ENCODE measurements at regions not wholly inside any gene's neighbourhood (a gene's known extent, or its start where the extent isn't known, plus 50 kb on each side); places are given as distances from the start of the nearest gene placed in this dataset.

GRCh38 chr5:125510651-125511050 lies 764.2 kb upstream of the ZNF608 start:
- no peak overlapping the region for H3K4me3 ChIP-seq (ENCODE audit: low read depth, low read length)

DNA sequence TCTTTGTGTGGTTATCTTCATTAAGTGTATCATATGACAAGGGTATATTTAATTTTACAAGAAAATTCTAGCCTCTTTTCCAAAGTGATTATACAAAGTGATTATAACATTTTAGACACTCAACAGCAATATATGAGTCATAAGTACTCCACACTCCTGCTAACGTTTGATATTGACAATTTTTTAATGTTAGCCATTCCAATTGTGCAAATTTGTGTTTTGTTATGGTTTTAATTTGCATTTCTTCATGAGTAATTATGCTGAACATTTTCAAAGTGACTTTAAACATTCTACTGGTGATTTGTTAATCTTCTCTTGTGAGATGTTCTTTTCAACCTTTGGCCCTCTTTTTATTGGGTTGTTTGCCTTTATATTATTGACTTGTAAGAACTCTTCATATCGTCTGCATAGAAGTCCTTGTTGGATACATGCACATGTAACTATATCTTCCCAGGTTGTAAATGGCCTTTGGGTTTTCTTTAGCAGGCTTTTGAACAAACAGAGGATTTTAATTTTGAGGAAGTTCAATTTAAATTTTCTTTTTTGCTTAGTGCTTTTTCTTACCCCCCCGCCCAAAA lies 771.6 kb upstream of the ZNF608 start:
- no peak overlapping the region for H3K4me3 ChIP-seq (ENCODE audit: low read depth, low read length)

GRCh38 chr5:125521289-125521688 lies 774.9 kb upstream of the ZNF608 start:
- H3K4me3 ChIP-seq (ENCODE audit: low read depth, low read length) = no peak overlapping the region

GRCh38 chr5:125525356-125525755 lies 778.9 kb upstream of the ZNF608 start:
- H3K4me3 ChIP-seq (ENCODE audit: low read depth, low read length) = no peak overlapping the region

DNA sequence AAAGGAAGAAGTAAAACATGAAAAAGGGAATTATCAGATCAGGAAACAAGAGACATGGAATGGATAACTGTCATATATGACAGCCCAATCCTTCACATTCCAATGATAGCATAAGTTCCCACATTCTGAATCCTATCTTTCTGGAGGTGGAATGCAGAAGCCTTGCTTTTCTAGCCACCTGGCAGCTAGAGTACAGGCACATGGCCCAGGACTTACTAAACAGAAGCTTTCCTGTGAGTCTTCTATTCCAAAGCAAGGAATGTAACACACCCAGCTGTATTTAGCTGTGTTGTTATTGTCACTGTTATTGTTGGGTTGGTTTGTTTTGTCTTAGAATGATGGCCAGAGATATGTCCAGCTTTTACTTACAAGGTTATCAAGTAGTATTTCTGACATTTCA lies 780.5 kb upstream of the ZNF608 start:
- H3K4me3 ChIP-seq (ENCODE audit: low read depth, low read length) = no peak overlapping the region

DNA sequence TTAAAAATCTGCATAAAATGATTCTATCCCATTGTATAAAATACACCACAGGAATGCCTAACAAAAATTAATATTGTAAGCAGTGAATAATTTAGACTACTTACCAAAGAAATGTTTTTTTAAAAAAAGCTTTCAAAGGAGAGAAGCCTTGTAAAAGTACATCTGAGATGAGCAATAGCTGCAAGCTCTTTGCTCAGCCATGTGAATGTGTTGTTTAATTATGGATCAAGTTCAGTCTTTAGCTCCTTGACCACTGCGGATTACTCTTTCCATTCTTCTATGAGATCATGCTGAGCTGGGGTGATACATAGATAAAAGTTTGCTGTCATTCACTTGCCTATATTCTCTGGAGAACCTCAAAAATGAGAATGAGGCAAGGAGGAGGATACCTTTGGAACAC lies 782.4 kb upstream of the ZNF608 start:
- no peak overlapping the region for H3K4me3 ChIP-seq (ENCODE audit: low read depth, low read length)

DNA sequence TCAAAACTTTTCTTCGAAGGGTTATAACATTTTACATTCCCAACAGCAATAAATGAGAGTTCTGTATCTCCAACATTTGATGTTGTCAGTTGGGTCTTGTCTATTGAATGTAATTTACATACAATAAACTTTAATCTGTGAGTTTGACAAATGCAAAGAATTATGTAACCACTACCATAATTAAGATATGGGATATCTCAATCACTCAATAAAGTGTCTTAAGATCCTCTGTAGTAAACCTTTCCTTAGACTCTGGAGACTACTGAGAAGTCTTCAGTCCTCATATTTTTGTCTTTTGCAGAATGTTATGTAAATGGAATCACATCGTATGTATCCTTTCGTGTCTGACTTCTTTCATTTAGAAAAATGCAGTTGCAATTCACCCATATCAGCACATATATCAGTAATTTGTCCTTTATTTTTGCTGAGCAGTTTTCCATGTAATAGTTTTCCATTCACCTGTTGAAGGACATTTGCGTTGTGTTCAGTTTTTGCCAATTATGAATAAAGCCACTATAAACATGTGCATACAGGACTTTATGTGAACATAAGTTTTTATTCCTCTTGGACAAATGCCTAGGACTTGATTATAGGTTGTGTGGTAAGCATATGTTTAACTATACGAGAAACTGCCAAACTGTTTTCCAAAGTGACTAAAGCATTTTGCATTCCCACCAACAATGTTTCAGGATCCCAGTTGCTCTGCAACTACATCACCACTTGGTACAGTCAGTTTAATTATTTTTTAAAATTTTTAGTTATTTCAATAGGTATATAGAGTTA lies 784.6 kb upstream of the ZNF608 start:
- H3K4me3 ChIP-seq (ENCODE audit: low read depth, low read length) = no peak overlapping the region

GRCh38 chr5:125536095-125536494 lies 789.7 kb upstream of the ZNF608 start:
- no peak overlapping the region for H3K4me3 ChIP-seq (ENCODE audit: low read depth, low read length)

- no peak overlapping the region for H3K4me3 ChIP-seq (ENCODE audit: low read depth, low read length)
Measured at GRCh38 chr5:125536582-125536981, 790.1 kb upstream of the ZNF608 start.

GRCh38 chr5:125537661-125538060 lies 791.2 kb upstream of the ZNF608 start:
- H3K4me3 ChIP-seq (ENCODE audit: low read depth, low read length) = no peak overlapping the region

- H3K4me3 ChIP-seq (ENCODE audit: low read depth, low read length) = no peak overlapping the region
Measured at GRCh38 chr5:125538469-125538868, 792.0 kb upstream of the ZNF608 start.

DNA sequence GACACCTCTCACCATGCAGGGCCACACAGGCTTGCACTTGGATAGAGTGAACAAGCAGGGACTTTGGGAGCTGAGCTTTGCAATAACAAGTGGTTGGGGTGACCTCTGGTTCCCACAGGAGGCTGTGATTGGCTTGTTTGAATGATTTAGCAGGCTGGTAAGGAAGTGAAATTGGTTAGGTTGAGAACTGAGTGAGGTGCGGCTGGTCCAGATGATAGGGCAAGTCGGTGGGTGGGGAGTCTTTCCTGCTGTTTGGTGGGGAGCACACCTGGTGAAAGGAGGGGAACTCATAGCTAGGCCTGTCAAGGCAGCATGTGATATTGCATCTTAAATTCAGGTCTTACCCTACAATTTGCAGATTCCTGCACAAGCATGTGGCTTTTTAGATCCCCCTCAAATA lies 794.6 kb upstream of the ZNF608 start:
- no peak overlapping the region for H3K4me3 ChIP-seq (ENCODE audit: low read depth, low read length)

DNA sequence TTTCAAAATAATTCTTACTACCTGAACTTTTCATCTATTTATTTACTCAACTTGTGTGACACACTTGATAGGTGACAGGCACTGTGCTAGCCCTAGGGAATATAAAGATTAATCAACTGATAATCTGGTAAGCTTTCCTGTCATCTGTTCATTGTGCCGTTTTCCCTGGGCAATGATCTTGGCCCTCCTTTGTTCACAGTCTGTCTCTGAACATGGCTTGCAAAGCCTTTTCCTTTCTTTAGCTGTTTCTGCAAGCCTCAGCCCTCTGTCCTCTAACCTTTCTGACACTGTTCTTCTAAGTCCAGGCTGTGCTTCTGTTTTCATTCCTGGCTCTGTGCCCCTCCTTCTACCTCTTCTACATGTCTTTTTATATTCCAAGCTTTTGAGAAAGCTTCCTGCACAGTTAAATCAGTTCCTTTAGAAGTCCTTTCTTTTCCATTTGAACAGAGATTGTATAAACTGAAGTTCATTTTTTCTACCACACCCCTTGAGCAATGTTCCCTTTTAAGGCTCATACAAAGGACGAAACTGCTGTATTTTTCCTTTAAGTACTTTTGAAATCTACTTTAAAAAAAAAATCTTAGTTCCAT lies 803.0 kb upstream of the ZNF608 start:
- no peak overlapping the region for H3K4me3 ChIP-seq (ENCODE audit: low read depth, low read length)

- H3K4me3 ChIP-seq (ENCODE audit: low read depth, low read length) = no peak overlapping the region
Measured at GRCh38 chr5:125550274-125550673, 803.8 kb upstream of the ZNF608 start.

- no peak overlapping the region for H3K4me3 ChIP-seq (ENCODE audit: low read depth, low read length)
Measured at GRCh38 chr5:125551246-125551645, 804.8 kb upstream of the ZNF608 start.

GRCh38 chr5:125551797-125552196 lies 805.4 kb upstream of the ZNF608 start:
- no peak overlapping the region for H3K4me3 ChIP-seq (ENCODE audit: low read depth, low read length)

GRCh38 chr5:125552486-125552885 lies 806.0 kb upstream of the ZNF608 start:
- H3K4me3 ChIP-seq (ENCODE audit: low read depth, low read length) = no peak overlapping the region

DNA sequence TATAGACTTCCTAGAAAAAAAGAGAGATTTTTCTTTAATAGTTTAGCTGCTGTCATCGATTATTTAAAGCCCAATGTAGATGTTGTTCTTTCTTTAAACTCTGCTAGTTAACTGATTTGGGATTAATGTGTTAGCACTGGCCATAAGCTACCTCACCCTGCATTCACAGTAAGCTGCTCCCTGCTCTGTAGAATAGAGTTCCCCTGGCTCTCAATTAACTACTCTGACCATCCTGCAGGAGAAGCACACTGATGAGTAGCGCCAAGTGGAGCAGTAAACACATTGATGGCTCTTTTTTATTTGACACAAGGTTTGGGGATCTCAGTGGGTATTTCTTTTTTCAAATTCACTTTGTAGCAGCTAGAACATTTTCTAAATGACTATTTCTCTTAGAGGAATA lies 807.9 kb upstream of the ZNF608 start:
- no peak overlapping the region for H3K4me3 ChIP-seq (ENCODE audit: low read depth, low read length)

DNA sequence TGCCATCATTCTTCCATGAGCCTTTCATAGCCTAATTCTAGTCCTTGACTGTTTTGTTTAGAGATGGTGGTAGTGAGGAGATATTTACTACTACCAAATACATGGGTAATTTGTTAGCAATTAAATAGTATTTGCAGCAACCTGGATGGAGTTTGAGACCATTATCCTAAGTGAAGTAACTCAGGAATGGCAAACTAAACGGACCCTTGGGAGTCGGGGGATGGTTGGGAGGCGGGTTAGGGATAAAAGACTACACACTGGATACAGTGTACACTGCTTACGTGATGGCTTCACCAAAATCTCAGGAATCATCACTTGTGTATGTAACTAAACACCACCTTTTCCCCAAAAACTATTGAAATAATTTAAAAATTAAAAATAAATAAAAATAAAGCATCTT lies 809.2 kb upstream of the ZNF608 start:
- no peak overlapping the region for H3K4me3 ChIP-seq (ENCODE audit: low read depth, low read length)

DNA sequence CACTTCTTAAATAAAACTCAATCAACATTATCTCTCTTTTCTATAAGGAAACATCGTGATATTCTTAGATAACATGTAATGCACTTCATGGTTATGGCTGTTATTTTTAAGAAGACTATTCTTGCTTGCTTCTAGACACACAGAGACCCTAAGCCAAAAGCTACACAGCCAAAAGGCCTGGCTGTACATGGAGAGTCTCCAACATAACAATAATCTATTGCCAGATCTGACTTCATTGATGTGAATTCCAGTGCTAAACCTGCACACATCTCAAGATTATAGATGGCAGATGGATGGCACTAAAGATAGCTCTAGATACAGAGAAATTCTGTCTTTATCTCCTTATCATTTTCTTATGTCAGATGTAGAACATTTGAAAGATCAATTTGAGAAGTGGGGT lies 811.6 kb upstream of the ZNF608 start:
- no peak overlapping the region for H3K4me3 ChIP-seq (ENCODE audit: low read depth, low read length)

DNA sequence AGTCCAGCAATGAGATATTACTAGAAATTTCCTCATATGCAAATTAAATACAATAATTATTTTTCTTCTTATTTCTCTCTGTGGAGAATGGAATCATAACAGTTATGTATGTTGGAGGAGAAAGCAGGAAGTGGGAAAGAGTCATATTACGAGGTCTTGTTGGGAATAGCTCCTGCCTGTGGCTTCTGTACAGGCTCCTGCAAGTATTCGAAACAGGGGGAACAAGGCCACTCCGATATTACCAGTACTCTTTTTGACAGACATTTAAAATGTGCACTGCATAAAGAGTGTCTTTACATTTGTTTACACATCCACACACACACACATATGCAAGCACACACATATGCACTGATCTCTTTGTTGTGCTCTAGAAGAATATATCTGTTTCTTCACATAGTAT lies 812.0 kb upstream of the ZNF608 start:
- H3K4me3 ChIP-seq (ENCODE audit: low read depth, low read length) = no peak overlapping the region

GRCh38 chr5:125559296-125559695 lies 812.9 kb upstream of the ZNF608 start:
- H3K4me3 ChIP-seq (ENCODE audit: low read depth, low read length) = no peak overlapping the region

Data from iPS-11a (cell line).